Activated T-helper 17 cell treated with anti-CD3 and anti-CD28 coated beads, Interleukin-2, amount 50 U/mL, for 72 hours (primary cell): ENCODE measurements at regions not wholly inside any gene's neighbourhood (a gene's known extent, or its start where the extent isn't known, plus 50 kb on each side); places are given as distances from the start of the nearest gene placed in this dataset.
A peak's percentile ranks its signal among the peaks of the same experiment; 100 is the strongest.

Source experiments
- ATAC-seq: fragments of 150-1000 bp; cut with Tn5 transposase; replicated peaks from 2 replicates; pipeline ENCODE4 v1.10.0; 2021; ENCODE audit warnings: mild to moderate bottlenecking, moderate library complexity
- H3K27ac Mint-ChIP-seq: one replicate; pipeline ENCODE4 v1.8.0; 2022; ENCODE audit warnings: mixed read lengths
- H3K27me3 Mint-ChIP-seq: one replicate; pipeline ENCODE4 v1.8.0; 2022; ENCODE audit warnings: mixed read lengths
- H3K36me3 Mint-ChIP-seq: one replicate; pipeline ENCODE4 v1.8.0; 2022; ENCODE audit warnings: low read depth, mild to moderate bottlenecking, mixed read lengths
- H3K4me1 Mint-ChIP-seq: one replicate; pipeline ENCODE4 v1.8.0; 2022; ENCODE audit warnings: mixed read lengths
- H3K4me3 Mint-ChIP-seq: one replicate; pipeline ENCODE4 v1.8.0; 2022; ENCODE audit warnings: mild to moderate bottlenecking, mixed read lengths
- H3K9me3 Mint-ChIP-seq: one replicate; pipeline ENCODE4 v1.8.0; 2022; ENCODE audit warnings: mixed read lengths

DNA sequence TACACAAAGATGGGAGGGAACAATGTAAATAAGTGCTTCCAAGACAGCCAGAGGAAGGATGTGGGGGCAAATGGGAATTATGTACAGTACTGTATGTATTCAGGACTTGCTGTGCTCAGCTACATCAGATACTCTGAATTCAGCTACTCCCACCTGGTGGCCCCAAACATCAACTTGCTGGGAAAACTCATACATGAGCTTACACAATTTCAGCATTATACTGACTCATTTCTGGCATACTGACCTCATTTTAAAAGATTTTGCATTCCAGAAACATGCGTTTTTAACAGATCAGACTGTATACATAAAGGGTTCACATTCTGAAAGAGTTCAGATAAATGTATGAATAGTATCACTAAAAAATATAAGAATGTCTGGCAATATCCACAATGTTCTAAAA, 59.7 kb downstream of the GPX5 start:
- peaks cover 14% of the 10 kb centered on the region for H3K4me1 Mint-ChIP-seq
- no peak overlapping the region for H3K27ac Mint-ChIP-seq
- H3K27me3 Mint-ChIP-seq: peaks cover 63% of the 10 kb centered on the region
- H3K36me3 Mint-ChIP-seq: peaks cover 23% of the 10 kb centered on the region
- ATAC-seq: no peak
- H3K4me3 Mint-ChIP-seq: no peak overlapping the region
- H3K9me3 Mint-ChIP-seq: peaks cover 11% of the 10 kb centered on the region

- Mint-ChIP-seq H3K4me3 (peak overlapping the region; percentile 83), H3K27ac (no peak overlapping the region), H3K36me3 (peaks cover 23% of the 10 kb centered on the region), H3K27me3 (peaks cover 70% of the 10 kb centered on the region), H3K9me3 (peaks cover 11% of the 10 kb centered on the region), H3K4me1 (peaks cover 14% of the 10 kb centered on the region)
- no peak for ATAC-seq
Measured at GRCh38 chr6:28586324-28586723, 60.6 kb downstream of the GPX5 start.

DNA sequence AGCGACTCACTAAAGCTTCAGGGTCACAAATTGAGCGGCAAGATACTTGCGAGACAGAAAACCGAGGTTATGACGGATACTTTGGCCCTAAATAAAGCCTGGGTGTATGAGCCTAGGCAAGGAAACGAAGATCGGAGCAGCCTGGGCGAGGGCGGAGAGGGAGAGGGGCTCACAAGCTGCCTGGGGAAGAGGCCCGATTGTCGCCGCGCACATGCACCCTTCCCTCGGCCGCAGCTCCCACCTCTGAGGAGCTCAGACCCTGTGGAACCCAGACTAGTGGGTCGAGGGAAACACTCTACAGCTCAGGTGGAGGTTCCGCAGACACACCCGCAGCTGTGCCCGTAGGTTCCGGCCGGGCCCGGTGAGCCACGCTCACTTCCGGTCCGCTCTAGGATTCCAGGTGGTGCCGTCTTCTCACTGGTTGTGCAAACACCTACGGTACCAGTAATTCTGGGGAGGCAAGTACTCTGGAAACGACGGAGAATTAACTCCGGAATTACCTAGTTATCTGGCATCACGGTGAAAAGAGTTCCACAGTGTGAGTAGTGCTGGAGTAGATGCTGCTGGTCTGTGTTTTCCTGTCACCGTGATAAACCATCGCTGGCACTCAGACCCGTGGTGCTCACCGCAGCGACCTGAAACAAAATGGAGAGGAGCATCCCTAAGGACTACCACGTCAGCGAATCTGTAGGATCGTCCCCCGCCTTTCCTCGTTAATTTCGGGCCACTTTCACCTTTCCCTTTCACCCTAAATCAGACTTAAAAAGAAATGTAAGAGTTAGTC, 61.5 kb downstream of the GPX5 start:
- peaks cover 11% of the 10 kb centered on the region for H3K9me3 Mint-ChIP-seq
- peak; percentile 76 for ATAC-seq
- H3K4me3 Mint-ChIP-seq: peak overlapping the region; percentile 83
- H3K4me1 Mint-ChIP-seq: peaks cover 14% of the 10 kb centered on the region
- peaks cover 76% of the 10 kb centered on the region for H3K27me3 Mint-ChIP-seq
- peak overlapping the region; percentile 52 for H3K27ac Mint-ChIP-seq
- peaks cover 23% of the 10 kb centered on the region for H3K36me3 Mint-ChIP-seq

DNA sequence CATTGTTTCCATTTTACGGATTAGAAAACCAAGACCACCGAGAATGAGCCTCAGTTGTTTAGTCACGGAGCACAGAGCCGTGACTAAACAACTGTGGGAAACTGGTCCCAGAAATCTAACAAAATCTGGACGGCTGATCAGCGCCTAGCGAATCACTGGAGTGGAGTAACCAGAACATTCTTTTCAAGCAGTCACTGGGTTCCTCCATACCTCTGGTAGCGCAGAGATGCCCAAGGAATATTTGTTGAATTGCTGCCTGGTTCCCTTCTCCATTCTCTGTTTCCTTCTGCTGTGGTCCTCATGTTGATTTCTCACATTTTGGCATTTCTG, 62.0 kb downstream of the GPX5 start:
- no peak overlapping the region for H3K27ac Mint-ChIP-seq
- peaks cover 23% of the 10 kb centered on the region for H3K36me3 Mint-ChIP-seq
- H3K4me1 Mint-ChIP-seq: peaks cover 14% of the 10 kb centered on the region
- peak overlapping the region; percentile 83 for H3K4me3 Mint-ChIP-seq
- peaks cover 11% of the 10 kb centered on the region for H3K9me3 Mint-ChIP-seq
- peaks cover 74% of the 10 kb centered on the region for H3K27me3 Mint-ChIP-seq
- no peak for ATAC-seq

GRCh38 chr6:28588666-28589065, 63.0 kb downstream of the GPX5 start:
- Mint-ChIP-seq H3K36me3 (peaks cover 23% of the 10 kb centered on the region), H3K4me3 (peak overlapping the region; percentile 36), H3K27me3 (peaks cover 77% of the 10 kb centered on the region), H3K9me3 (peaks cover 11% of the 10 kb centered on the region), H3K4me1 (peaks cover 14% of the 10 kb centered on the region), H3K27ac (no peak overlapping the region)
- no peak for ATAC-seq

- Mint-ChIP-seq H3K4me3 (peak overlapping the region; percentile 36), H3K9me3 (peaks cover 11% of the 10 kb centered on the region), H3K4me1 (peaks cover 14% of the 10 kb centered on the region), H3K27me3 (peaks cover 73% of the 10 kb centered on the region), H3K36me3 (peaks cover 23% of the 10 kb centered on the region), H3K27ac (no peak overlapping the region)
- ATAC-seq: peak; percentile 69
Measured at GRCh38 chr6:28589234-28589956, 63.7 kb downstream of the GPX5 start.

- Mint-ChIP-seq H3K4me3 (peak overlapping the region; percentile 36), H3K4me1 (peaks cover 14% of the 10 kb centered on the region), H3K36me3 (peaks cover 23% of the 10 kb centered on the region), H3K27ac (no peak overlapping the region), H3K27me3 (peaks cover 74% of the 10 kb centered on the region), H3K9me3 (peaks cover 11% of the 10 kb centered on the region)
- ATAC-seq: no peak
Measured at GRCh38 chr6:28589957-28590349, 64.3 kb downstream of the GPX5 start.

DNA sequence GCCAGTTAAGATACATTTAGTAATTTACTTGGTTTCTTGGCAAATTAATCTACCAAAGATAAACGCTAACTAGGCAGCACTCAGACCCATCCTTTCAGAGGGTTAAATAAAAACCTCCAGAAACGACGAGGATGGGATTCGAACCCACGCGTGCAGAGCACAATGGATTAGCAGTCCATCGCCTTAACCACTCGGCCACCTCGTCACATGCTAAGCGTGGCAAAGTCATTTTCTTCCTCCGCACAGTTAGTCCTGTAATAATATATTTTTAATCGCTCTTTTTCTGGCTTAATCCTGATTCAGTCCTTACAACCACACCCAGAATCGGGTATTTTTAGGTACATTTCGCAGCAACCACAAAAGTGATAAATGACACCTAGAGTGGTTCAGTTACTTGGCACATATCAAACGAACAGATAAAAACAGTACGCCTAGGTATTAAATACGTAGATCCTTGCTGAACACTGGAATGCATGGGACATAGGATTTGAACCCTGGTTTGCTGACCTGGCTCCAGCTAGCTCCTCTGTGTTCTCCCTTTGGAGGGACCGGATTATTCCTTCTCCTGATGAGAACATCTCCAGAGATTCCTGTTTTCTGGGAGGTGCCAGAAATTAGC, 71.6 kb downstream of the GPX5 start:
- Mint-ChIP-seq H3K9me3 (no peaks in the 10 kb centered on the region), H3K4me3 (no peak overlapping the region), H3K27me3 (peaks cover 42% of the 10 kb centered on the region), H3K36me3 (no peaks in the 10 kb centered on the region), H3K4me1 (no peaks in the 10 kb centered on the region), H3K27ac (no peak overlapping the region)
- peak; percentile 26 for ATAC-seq

DNA sequence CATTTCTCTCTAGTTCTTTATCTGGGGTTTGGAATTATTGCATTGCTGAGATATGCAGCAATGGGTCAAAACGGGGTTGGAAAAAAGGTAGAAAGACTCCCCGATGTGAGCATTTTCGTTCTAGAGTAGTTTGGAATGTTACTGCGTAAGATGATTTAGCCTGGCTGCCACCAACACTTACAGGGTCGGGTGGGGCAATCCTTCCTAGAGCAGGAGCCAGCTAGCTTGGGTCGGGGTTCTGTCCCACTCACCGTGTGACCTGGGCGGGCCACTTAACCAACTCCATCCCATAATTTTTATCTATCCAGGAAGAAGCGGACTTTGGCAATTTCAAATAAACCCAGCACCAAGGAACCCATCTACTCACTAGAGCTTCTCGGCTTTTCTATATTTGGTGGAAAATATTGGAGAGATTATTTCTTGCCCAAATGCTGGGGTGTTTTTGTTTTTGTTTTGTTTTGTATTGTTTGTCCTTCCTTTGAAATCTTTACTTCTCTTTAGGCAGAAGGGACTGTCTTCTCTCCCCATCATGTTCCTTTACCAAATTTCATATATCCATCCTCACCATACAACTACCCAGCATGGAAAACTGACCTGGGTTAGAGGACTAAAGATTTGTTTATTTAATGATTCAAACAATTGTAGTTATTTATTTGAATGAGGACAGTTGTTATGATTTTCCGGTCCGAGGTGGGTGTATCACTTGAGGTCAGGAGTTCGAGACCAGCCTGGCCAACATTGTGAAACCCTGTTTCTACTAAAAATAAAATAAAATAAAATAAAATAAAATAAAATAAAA, 72.4 kb downstream of the GPX5 start:
- Mint-ChIP-seq H3K4me1 (no peaks in the 10 kb centered on the region), H3K36me3 (no peaks in the 10 kb centered on the region), H3K9me3 (no peaks in the 10 kb centered on the region), H3K4me3 (no peak overlapping the region), H3K27me3 (peaks cover 40% of the 10 kb centered on the region), H3K27ac (no peak overlapping the region)
- ATAC-seq: no peak

- no peaks in the 10 kb centered on the region for H3K36me3 Mint-ChIP-seq
- H3K9me3 Mint-ChIP-seq: no peaks in the 10 kb centered on the region
- peaks cover 45% of the 10 kb centered on the region for H3K27me3 Mint-ChIP-seq
- ATAC-seq: no peak
- H3K4me3 Mint-ChIP-seq: no peak overlapping the region
- H3K4me1 Mint-ChIP-seq: no peaks in the 10 kb centered on the region
- no peak overlapping the region for H3K27ac Mint-ChIP-seq
Measured at GRCh38 chr6:28598757-28599686, 73.3 kb downstream of the GPX5 start.

GRCh38 chr6:28600245-28600644, 74.6 kb downstream of the GPX5 start:
- Mint-ChIP-seq H3K4me1 (no peaks in the 10 kb centered on the region), H3K4me3 (no peak overlapping the region), H3K27me3 (peaks cover 40% of the 10 kb centered on the region), H3K9me3 (no peaks in the 10 kb centered on the region), H3K36me3 (no peaks in the 10 kb centered on the region), H3K27ac (no peak overlapping the region)
- ATAC-seq: no peak

GRCh38 chr6:28603891-28604290, 78.2 kb downstream of the GPX5 start:
- Mint-ChIP-seq H3K27me3 (peaks cover 48% of the 10 kb centered on the region), H3K27ac (no peak overlapping the region), H3K36me3 (no peaks in the 10 kb centered on the region), H3K4me3 (no peak overlapping the region), H3K9me3 (no peaks in the 10 kb centered on the region), H3K4me1 (no peaks in the 10 kb centered on the region)
- ATAC-seq: no peak

DNA sequence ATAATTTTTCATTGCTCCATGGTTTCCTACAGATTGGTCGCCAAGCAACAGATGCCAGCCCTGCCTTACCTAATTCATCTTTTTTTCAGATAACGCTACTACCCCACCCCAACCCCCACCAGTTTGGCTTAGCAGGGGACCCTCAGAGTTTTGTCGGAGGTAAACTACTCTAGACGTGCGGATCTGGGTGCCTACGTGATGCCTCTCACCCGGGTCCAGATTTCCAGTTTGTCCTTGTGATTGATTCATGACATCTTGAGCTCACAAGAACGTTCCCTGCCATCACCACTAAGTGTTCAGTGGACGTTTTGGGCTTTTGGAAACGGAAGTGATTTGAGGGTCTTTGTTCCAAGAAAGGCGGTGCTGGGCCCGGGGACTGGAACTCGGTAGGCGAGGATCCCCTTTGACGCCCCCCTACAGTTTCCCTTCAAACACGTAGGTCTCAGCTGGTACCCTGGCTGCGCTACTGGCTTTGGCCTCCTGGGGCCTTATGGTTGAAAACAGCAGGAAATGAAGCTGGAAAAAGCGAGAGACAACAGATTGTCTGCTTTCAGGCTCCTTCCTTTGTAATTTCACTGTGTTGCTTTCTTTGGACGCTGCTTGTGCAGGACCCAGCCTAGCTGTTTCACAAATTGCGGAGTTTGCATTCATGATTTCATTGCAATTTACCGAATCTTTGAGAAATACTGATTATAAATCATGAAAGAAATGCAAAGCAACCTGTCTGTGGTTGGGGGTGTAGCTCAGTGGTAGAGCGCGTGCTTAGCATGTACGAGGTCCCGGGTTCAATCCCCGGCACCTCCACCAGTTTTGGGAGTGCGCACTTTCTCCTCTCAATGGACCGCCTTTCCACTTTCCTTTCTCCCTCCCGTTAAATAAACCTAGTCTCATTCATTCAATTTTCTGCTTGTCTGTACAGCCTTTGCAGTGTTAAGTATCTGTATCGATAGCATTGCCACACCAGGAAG, 81.0 kb downstream of the GPX5 start:
- no peaks in the 10 kb centered on the region for H3K36me3 Mint-ChIP-seq
- no peaks in the 10 kb centered on the region for H3K9me3 Mint-ChIP-seq
- no peak overlapping the region for H3K27ac Mint-ChIP-seq
- H3K27me3 Mint-ChIP-seq: peaks cover 53% of the 10 kb centered on the region
- peak; percentile 62 for ATAC-seq
- no peaks in the 10 kb centered on the region for H3K4me1 Mint-ChIP-seq
- peak overlapping the region; percentile 44 for H3K4me3 Mint-ChIP-seq
